H1 (cell line): ENCODE measurements at regions not wholly inside any gene's neighbourhood (a gene's known extent, or its start where the extent isn't known, plus 50 kb on each side); places are given as distances from the start of the nearest gene placed in this dataset.

Source experiments
- CTCF ChIP-seq, 3 experiments: IDR thresholded peaks; 1 replicate in 2 of 3; 2 replicates in 1 of 3; pipeline versions ENCODE4 v1.5.1 to v1.6.1; 2011; ENCODE audit warnings: low read length in 3 of 3, mild to moderate bottlenecking in 3 of 3, inconsistent platforms in 2 of 3, low read depth in 1 of 3, moderate library complexity in 1 of 3; ENCODE audit not compliant: insufficient read depth in 1 of 3; ENCODE audit errors: control extremely low read depth in 1 of 3
- E2F6 ChIP-seq: IDR thresholded peaks from 2 replicates; pipeline ENCODE4 v1.6.1; 2012; ENCODE audit warnings: inconsistent platforms
- EZH2 ChIP-seq: fragments of 200-600 bp; sonication (generic); IDR thresholded peaks from 2 replicates; pipeline ENCODE4 v1.7.1; 2012; ENCODE audit warnings: low read depth, mild to moderate bottlenecking, moderate library complexity, low read length, inconsistent platforms; ENCODE audit not compliant: severe bottlenecking
- POLR2AphosphoS5 ChIP-seq: IDR thresholded peaks from 2 replicates; pipeline ENCODE4 v1.6.1; 2011; ENCODE audit warnings: low read depth, low read length
- SRF ChIP-seq: IDR thresholded peaks from 2 replicates; pipeline ENCODE4 v1.6.1; 2011; ENCODE audit warnings: mild to moderate bottlenecking, low read depth, low read length, moderate library complexity

DNA sequence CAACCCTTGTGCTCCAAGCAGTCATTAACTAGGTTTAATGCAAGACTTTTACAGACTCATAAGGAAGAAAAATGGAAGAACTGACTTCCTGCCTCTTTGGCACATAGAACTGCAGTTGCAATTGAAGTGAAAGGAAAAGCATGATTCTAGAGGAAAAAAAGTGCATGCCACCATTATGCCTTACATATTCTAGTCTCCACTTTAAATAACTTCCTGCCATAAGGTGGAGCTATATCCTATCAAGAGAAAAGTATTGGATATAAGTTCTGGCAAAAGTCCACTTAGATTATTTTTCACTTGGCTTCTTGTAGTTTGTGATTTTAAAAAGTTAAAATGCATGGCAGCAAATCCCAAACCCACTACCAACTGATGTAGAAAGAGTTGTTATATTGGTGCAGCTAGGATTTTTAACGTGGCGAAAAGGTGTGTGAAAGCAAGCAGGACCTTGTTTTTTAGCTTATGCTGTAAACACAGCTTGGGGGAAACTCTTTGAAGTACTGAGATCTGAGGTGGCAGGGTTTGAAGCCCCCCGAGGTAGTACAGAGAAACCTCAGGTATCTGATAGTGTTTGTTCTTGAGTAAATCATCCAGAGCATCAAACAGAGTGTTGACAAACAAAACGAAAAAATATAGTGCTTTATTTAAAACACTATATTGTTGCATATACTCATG, 117.9 kb downstream of the ANXA1 start:
- TF ChIP-seq E2F6: no peak
- peak in 1 of 3 experiments; percentile 16; a peak in 1 of 4 replicates for TF ChIP-seq CTCF (IDR thresholded peaks at IDR 0.05; ENCODE audit: control extremely low read depth in 1 of 3, insufficient read depth in 1 of 3, low read depth in 1 of 3, low read length in 3 of 3)
- no peak for TF ChIP-seq EZH2
- TF ChIP-seq SRF: no peak
- no peak for TF ChIP-seq POLR2AphosphoS5
